Daoy (cell line): ENCODE measurements at regions not wholly inside any gene's neighbourhood (a gene's known extent, or its start where the extent isn't known, plus 50 kb on each side); places are given as distances from the start of the nearest gene placed in this dataset.

Experiments
- DNase-seq: peaks from one replicate; pipeline ENCODE4 v3.0.0-alpha.2; 2015; ENCODE audit warnings: low read depth

GRCh38 chr14:36245223-36245622, 68.7 kb upstream of the PTCSC3 start:
- no peak for DNase-seq

GRCh38 chr14:36243183-36243582, 66.7 kb upstream of the PTCSC3 start:
- no peak for DNase-seq

DNA sequence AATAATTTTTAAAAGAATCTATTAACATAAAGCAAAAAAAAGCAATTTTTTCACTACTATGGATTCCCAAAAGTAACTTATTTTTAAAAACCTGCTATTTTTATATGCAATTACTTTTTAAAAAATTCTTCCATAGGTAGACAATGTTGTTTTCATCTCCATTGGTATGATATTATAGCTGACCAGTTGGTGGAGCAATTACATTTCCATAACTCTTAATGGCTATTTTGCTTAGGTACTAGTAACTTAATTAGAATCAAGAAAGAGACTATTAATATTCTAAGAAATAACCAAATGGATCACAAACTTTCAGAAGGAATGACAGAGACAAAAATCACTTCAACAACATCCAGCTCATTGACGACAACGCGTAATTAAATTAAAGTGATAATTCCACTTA, 64.7 kb upstream of the PTCSC3 start:
- DNase-seq, result no peak

GRCh38 chr14:36238666-36239363, 62.3 kb upstream of the PTCSC3 start:
- DNase-seq, result peak; percentile 94

GRCh38 chr14:36233217-36233616, 56.7 kb upstream of the PTCSC3 start:
- no peak for DNase-seq

DNA sequence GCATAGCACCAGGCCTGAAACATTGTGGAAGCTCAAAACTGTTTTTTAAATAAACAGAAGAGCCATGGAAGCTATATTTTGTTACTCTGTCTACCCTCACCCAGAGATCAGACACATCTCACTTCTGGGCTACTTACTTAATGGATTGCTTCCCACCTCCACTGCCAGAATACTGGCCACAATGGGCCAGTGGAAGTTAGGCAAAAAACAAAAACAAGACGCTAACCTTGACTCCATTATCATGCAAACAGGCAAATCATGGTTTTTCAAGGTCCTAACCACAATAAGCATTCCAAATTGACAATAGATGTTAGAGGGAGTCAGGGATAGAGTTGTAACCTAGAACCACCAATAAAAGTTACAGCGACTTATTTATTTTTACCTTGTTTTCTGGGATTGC, 52.7 kb upstream of the PTCSC3 start:
- no peak for DNase-seq

DNA sequence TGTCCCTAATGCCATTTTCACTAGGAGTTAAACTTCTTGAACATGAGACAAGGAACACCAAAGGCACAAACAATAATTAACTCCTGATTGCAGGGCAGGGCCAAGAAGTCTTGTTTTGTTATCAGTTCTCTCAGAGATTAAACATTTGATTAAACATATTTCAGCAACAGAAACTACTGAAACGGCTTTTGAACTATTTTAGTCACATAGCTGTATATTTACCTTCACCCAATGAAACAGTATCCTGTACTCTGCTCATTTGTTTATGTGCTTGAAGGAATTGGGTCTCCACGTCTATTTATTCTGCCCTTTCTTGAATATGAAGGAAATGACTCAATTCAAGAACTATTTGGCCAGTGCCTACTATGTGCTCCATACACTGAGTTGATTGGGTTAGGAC, 51.3 kb upstream of the PTCSC3 start:
- DNase-seq, result peak; percentile 30

DNA sequence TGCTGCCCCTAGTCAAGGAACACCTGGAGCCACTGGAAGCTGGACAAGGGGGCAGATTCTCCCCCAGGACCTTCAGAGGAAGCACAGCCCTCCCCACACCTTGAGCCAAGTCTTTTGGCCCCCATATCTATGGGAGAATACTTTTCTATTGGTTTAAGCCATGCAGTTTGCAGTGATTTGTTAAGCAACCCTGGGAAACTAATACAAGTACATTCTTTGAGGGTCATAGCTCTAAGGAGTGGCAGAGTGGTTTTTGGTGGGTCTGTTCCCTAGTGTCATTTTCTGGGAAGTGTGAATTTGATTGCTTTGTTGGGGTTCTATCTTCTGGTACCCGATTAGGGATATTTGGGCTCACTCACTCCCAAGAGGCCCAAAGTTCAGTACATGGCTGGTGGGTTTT, 50.8 kb upstream of the PTCSC3 start:
- DNase-seq, result no peak
